HCT116 (cell line): ENCODE measurements at regions not wholly inside any gene's neighbourhood (a gene's known extent, or its start where the extent isn't known, plus 50 kb on each side); places are given as distances from the start of the nearest gene placed in this dataset.

Experiments
- ATAC-seq: fragments of 200-7000 bp; cut with Tn5 transposase; 2 replicates; pipeline ENCODE4 v1.9.1; 2020; ENCODE audit warnings: mild to moderate bottlenecking, moderate library complexity
- BruUV-seq: library from RNA; stranded (reverse); fragments of 400-500 nt; replicated peaks from 2 replicates; lab custom pipeline; 2021; lab: Mats Ljungman, UMichigan
- CTCF ChIA-PET: fragments of 300-600 bp; sonication (Branson Sonifier 250); formaldehyde crosslinking; loops from one replicate; lab custom pipeline; 2021; ENCODE audit warnings: antibody characterized with exemption; lab: Charles Lee
- POLR2A ChIA-PET: fragments of 300-600, 350-600 bp; sonication (Branson Sonifier 250); formaldehyde crosslinking; loops from one replicate; lab custom pipeline; 2021; ENCODE audit warnings: antibody characterized with exemption; lab: Charles Lee
- RAD21 ChIA-PET, 2 experiments: fragments of 300-600 bp; sonication (Branson Sonifier 250); formaldehyde crosslinking; loops; one replicate each; lab custom pipeline; 2023; ENCODE audit warnings: low total read pairs in 2 of 2; ENCODE audit not compliant: uncharacterized antibody in 2 of 2, unreplicated experiment in 2 of 2, low non-redundant PET in 1 of 2; lab: Charles Lee
- DNase-seq: peaks from one replicate; pipeline ENCODE4 v3.0.0-alpha.2; 2010; ENCODE audit warnings: low read depth, low spot score
- H2AFZ ChIP-seq: fragments of 200-600 bp; shearing (Covaris generic), sonication (generic); 2 replicates; pipeline ENCODE4 v1.6.1; 2017; ENCODE audit warnings: low read depth, mixed run types, mixed read lengths, antibody characterized with exemption, low read length; ENCODE audit not compliant: poor library complexity, severe bottlenecking
- H3K27ac ChIP-seq: 2 replicates; pipeline ENCODE4 v1.5.1; 2012; ENCODE audit warnings: low read depth, low read length
- H3K27me3 ChIP-seq: fragments of 200-600 bp; sonication (generic); 2 replicates; pipeline ENCODE4 v1.6.1; 2016; ENCODE audit warnings: mixed run types, low read length, mixed read lengths; ENCODE audit not compliant: insufficient read depth
- H3K36me3 ChIP-seq, 2 experiments: fragments of 200-500 bp in 1 of 2; fragments of 200-600 bp in 1 of 2; sonication (Bioruptor generic) in 1 of 2; sonication (generic) in 1 of 2; 2 replicates each; pipeline versions ENCODE4 v1.5.1 to v1.6.1; 2014 to 2016; ENCODE audit warnings: low read length in 2 of 2, inconsistent platforms in 1 of 2, mixed read lengths in 1 of 2, mixed run types in 1 of 2; ENCODE audit not compliant: insufficient read depth in 2 of 2, control insufficient read depth in 1 of 2
- H3K4me1 ChIP-seq, 2 experiments: fragments of 200-600 bp in 1 of 2; sonication (generic) in 1 of 2; 2 replicates each; pipeline versions ENCODE4 v1.5.1 to v1.6.1; 2012 to 2017; ENCODE audit warnings: low read length in 2 of 2, inconsistent platforms in 1 of 2, mild to moderate bottlenecking in 1 of 2, mixed read lengths in 1 of 2, mixed run types in 1 of 2, moderate library complexity in 1 of 2; ENCODE audit not compliant: insufficient read depth in 2 of 2, control insufficient read depth in 1 of 2
- H3K4me2 ChIP-seq: fragments of 200-600 bp; sonication (generic); 2 replicates; pipeline ENCODE4 v1.6.1; 2017; ENCODE audit warnings: mixed run types, low read length, mixed read lengths
- H3K4me3 ChIP-seq, 2 experiments: fragments of 200-600 bp in 1 of 2; sonication (generic) in 1 of 2; replicated peaks in 1 of 2; 2 replicates each; pipeline ENCODE4 v1.5.1; 2011 to 2016; ENCODE audit warnings: low read length in 2 of 2, control low read depth in 1 of 2, low read depth in 1 of 2, mild to moderate bottlenecking in 1 of 2, mixed read lengths in 1 of 2, mixed run types in 1 of 2
- H3K79me2 ChIP-seq: fragments of 200-600 bp; sonication (generic); 2 replicates; pipeline ENCODE4 v1.6.1; 2017; ENCODE audit warnings: mild to moderate bottlenecking, mixed run types, low read length, moderate library complexity, mixed read lengths; ENCODE audit not compliant: insufficient read depth
- H3K9ac ChIP-seq: fragments of 200-600 bp; sonication (generic); 2 replicates; pipeline ENCODE4 v1.6.1; 2016; ENCODE audit warnings: low read length, mixed read lengths
- H3K9me2 ChIP-seq: fragments of 200-600 bp; sonication (generic), shearing (Covaris generic); 2 replicates; pipeline ENCODE4 v1.6.1; 2017; ENCODE audit warnings: mixed run types, mild to moderate bottlenecking, moderate library complexity; ENCODE audit not compliant: insufficient read depth
- H3K9me3 ChIP-seq, 2 experiments: fragments of 200-500 bp in 1 of 2; fragments of 200-600 bp in 1 of 2; sonication (Bioruptor generic) in 1 of 2; sonication (generic) in 1 of 2; 2 replicates each; pipeline ENCODE4 v1.6.1; 2014 to 2017; ENCODE audit warnings: low read length in 2 of 2, mixed read lengths in 2 of 2, inconsistent platforms in 1 of 2, low read depth in 1 of 2, mild to moderate bottlenecking in 1 of 2, mixed run types in 1 of 2, moderate library complexity in 1 of 2; ENCODE audit not compliant: control insufficient read depth in 1 of 2, insufficient read depth in 1 of 2
- H4K20me1 ChIP-seq: fragments of 200-600 bp; sonication (generic), shearing (Covaris generic); 2 replicates; pipeline ENCODE4 v1.6.1; 2017; ENCODE audit warnings: mixed run types, mild to moderate bottlenecking, moderate library complexity; ENCODE audit not compliant: insufficient read depth
- EGR1 ChIP-seq: IDR thresholded peaks from 2 replicates; pipeline ENCODE4 v1.6.1; 2012; ENCODE audit warnings: low read depth
- ELF1 ChIP-seq: IDR thresholded peaks from 2 replicates; pipeline ENCODE4 v1.6.1; 2012; ENCODE audit warnings: low read depth, borderline replicate concordance
- EZH2 ChIP-seq: fragments of 200-600 bp; sonication (generic); IDR thresholded peaks from 2 replicates; pipeline ENCODE4 v1.6.1; 2017; ENCODE audit warnings: antibody characterized with exemption, mixed run types
- EZH2phosphoT487 ChIP-seq: fragments of 200-600 bp; IDR thresholded peaks from 2 replicates; pipeline ENCODE4 v1.6.1; 2018; ENCODE audit warnings: antibody characterized with exemption, borderline replicate concordance
- FOSL1 ChIP-seq: IDR thresholded peaks from 2 replicates; pipeline ENCODE4 v1.6.1; 2012; ENCODE audit warnings: low read depth
- JUND ChIP-seq: IDR thresholded peaks from 2 replicates; pipeline ENCODE4 v1.6.1; 2012
- POLR2A ChIP-seq: IDR thresholded peaks from 2 replicates; pipeline ENCODE4 v1.7.0; 2011; ENCODE audit warnings: borderline replicate concordance; ENCODE audit not compliant: insufficient read depth, insufficient read length; ENCODE audit errors: extremely low read depth
- RAD21 ChIP-seq: IDR thresholded peaks from 2 replicates; pipeline ENCODE4 v1.6.1; 2012; ENCODE audit warnings: low read depth, mild to moderate bottlenecking
- SIN3A ChIP-seq: IDR thresholded peaks from 2 replicates; pipeline ENCODE4 v1.6.1; 2012; ENCODE audit warnings: low read depth
- SP1 ChIP-seq: IDR thresholded peaks from 2 replicates; pipeline ENCODE4 v1.6.1; 2012; ENCODE audit warnings: low read depth
- TCF7L2 ChIP-seq: IDR thresholded peaks from 2 replicates; pipeline ENCODE4 v1.7.0; 2011; ENCODE audit warnings: borderline replicate concordance, inconsistent platforms; ENCODE audit not compliant: insufficient read depth, insufficient read length; ENCODE audit errors: extremely low read depth
- YY1 ChIP-seq: IDR thresholded peaks from 2 replicates; pipeline ENCODE4 v1.6.1; 2011; ENCODE audit warnings: low read length, low read depth, moderate library complexity, mild to moderate bottlenecking; ENCODE audit not compliant: insufficient replicate concordance; ENCODE audit errors: extremely low read depth
- ZNF274 ChIP-seq: fragments of 200-500 bp; sonication (Bioruptor generic); IDR thresholded peaks from 2 replicates; pipeline ENCODE4 v1.6.1; 2014; ENCODE audit warnings: mild to moderate bottlenecking, low read depth, low read length, inconsistent platforms
- intact Hi-C: fragments of 100-400 bp; cut with micrococcal nuclease; formaldehyde crosslinking; loops from 2 replicates; pipeline ENCODE4 v1.10.0; 2022
- TF ChIP-seq, protein P1 (sequence below): IDR thresholded peaks from 2 replicates; pipeline ENCODE4 v1.6.1; 2011; ENCODE audit warnings: mild to moderate bottlenecking, low read length, moderate library complexity; ENCODE audit not compliant: insufficient replicate concordance; ENCODE audit errors: extremely low read depth
- TF ChIP-seq, protein P2 (sequence below): IDR thresholded peaks from 2 replicates; pipeline ENCODE4 v1.6.1; 2012

DNA sequence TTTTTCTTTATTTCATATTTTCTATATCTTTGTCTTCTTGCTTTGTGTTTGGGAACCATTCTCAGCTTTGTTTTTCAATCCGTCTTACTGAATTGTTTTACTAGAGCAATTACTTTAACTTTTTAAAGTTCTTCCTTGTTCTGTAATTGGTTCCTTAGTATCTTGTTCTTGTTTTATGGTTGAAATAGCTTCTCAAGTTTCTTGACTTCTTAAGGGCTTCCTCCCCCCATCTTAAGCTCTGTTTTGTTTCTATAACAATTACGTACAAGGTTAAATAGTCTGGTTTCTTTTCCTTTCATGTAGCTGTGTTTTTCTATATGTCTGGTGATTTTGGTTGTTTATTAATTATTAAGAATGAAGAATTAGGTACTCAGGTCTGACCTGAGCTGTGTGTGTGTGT, 158.0 kb downstream of the SDHAF3 start:
- Histone ChIP-seq H2AFZ (no peak overlapping the region), H3K4me3 (no peak overlapping the region), H3K9ac (no peak overlapping the region), H3K79me2 (no peaks in the 10 kb centered on the region), H3K4me2 (no peak overlapping the region), H3K27ac (no peak overlapping the region), H3K4me1 (no peaks in the 10 kb centered on the region), H3K27me3 (peaks cover 5% of the 10 kb centered on the region; the same call in 1 of the 2 replicates), H3K9me3 (no peaks in the 10 kb centered on the region), H4K20me1 (no peaks in the 10 kb centered on the region), H3K9me2 (no peaks in the 10 kb centered on the region), H3K36me3 (no peaks in the 10 kb centered on the region)
- ATAC-seq (no peak), DNase-seq (no peak)
- no peak for TF ChIP-seq EZH2phosphoT487
- no peak for TF ChIP-seq EZH2
- no peak for TF ChIP-seq FOSL1
- no peak for TF ChIP-seq JUND
- TF ChIP-seq ZNF274, result no peak
- TF ChIP-seq ELF1, result no peak
- no peak for TF ChIP-seq SIN3A
- TF ChIP-seq EGR1, result no peak
- TF ChIP-seq RAD21, result no peak
- TF ChIP-seq, protein P1, sequence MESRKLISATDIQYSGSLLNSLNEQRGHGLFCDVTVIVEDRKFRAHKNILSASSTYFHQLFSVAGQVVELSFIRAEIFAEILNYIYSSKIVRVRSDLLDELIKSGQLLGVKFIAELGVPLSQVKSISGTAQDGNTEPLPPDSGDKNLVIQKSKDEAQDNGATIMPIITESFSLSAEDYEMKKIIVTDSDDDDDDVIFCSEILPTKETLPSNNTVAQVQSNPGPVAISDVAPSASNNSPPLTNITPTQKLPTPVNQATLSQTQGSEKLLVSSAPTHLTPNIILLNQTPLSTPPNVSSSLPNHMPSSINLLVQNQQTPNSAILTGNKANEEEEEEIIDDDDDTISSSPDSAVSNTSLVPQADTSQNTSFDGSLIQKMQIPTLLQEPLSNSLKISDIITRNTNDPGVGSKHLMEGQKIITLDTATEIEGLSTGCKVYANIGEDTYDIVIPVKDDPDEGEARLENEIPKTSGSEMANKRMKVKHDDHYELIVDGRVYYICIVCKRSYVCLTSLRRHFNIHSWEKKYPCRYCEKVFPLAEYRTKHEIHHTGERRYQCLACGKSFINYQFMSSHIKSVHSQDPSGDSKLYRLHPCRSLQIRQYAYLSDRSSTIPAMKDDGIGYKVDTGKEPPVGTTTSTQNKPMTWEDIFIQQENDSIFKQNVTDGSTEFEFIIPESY, result no peak
- no peak for TF ChIP-seq TCF7L2
- TF ChIP-seq, protein P2, sequence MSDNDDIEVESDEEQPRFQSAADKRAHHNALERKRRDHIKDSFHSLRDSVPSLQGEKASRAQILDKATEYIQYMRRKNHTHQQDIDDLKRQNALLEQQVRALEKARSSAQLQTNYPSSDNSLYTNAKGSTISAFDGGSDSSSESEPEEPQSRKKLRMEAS, result no peak
- no peak for TF ChIP-seq POLR2A
- TF ChIP-seq SP1, result no peak
- no peak for TF ChIP-seq YY1
- BruUV-seq, result no TSS peak
- intact Hi-C loops, result no loop called here
- RAD21 ChIA-PET, result interaction anchor here in 1 of 2 experiments (0.6 kb wide), 1 partner anchor 393 kb away, joined by 4 read pairs; no protein-coding TSS in a partner anchor
- POLR2A ChIA-PET, result no interaction called here
- CTCF ChIA-PET, result no interaction called here
